Fibroblast of lung (primary cell): ENCODE measurements at regions not wholly inside any gene's neighbourhood (a gene's known extent, or its start where the extent isn't known, plus 50 kb on each side); places are given as distances from the start of the nearest gene placed in this dataset.

Experiments used
- EZH2 ChIP-seq: IDR thresholded peaks from 2 replicates; pipeline ENCODE4 v1.5.1; 2012; ENCODE audit warnings: low read length, control low read depth, mild to moderate bottlenecking; ENCODE audit errors: missing control alignments
- TF ChIP-seq, protein P1 (sequence below), 2 donors: IDR thresholded peaks in 1 of 2; conservative IDR thresholded peaks in 1 of 2; 1 replicate in 1 of 2; 2 replicates in 1 of 2; pipeline ENCODE4 v1.5.1; 2011 to 2012; ENCODE audit warnings: low read length in 2 of 2, control low read depth in 1 of 2, inconsistent platforms in 1 of 2, low read depth in 1 of 2, mild to moderate bottlenecking in 1 of 2

GRCh38 chr4:167745024-167745687 lies 347.2 kb upstream of the ANXA10 start:
- TF ChIP-seq, protein P1, sequence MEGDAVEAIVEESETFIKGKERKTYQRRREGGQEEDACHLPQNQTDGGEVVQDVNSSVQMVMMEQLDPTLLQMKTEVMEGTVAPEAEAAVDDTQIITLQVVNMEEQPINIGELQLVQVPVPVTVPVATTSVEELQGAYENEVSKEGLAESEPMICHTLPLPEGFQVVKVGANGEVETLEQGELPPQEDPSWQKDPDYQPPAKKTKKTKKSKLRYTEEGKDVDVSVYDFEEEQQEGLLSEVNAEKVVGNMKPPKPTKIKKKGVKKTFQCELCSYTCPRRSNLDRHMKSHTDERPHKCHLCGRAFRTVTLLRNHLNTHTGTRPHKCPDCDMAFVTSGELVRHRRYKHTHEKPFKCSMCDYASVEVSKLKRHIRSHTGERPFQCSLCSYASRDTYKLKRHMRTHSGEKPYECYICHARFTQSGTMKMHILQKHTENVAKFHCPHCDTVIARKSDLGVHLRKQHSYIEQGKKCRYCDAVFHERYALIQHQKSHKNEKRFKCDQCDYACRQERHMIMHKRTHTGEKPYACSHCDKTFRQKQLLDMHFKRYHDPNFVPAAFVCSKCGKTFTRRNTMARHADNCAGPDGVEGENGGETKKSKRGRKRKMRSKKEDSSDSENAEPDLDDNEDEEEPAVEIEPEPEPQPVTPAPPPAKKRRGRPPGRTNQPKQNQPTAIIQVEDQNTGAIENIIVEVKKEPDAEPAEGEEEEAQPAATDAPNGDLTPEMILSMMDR (conservative IDR thresholded peaks at IDR 0.05 in 1 of 2, IDR thresholded peaks at IDR 0.05 in 1 of 2; ENCODE audit: low read depth in 1 of 2, low read length in 2 of 2): no peak
- TF ChIP-seq EZH2: no peak
